ENCODE measurements at regions not wholly inside any gene's neighbourhood (a gene's known extent, or its start where the extent isn't known, plus 50 kb on each side); places are given as distances from the start of the nearest gene placed in this dataset.

GRCh38 chr17:65477600-65477999, 83.8 kb downstream of the AXIN2 start:
- Histone ChIP-seq H3K27ac (no peak overlapping the region), H3K4me3 (no peak overlapping the region), H3K36me3 (no peaks in the 10 kb centered on the region), H3K27me3 (no peaks in the 10 kb centered on the region), H3K9me3 (no peaks in the 10 kb centered on the region), H3K4me1 (no peaks in the 10 kb centered on the region)
- TF ChIP-seq POLR2AphosphoS5 (IDR thresholded peaks at IDR 0.05) (no peak), POLR2A (IDR thresholded peaks at IDR 0.05) (no peak)
- TF ChIP-seq, protein P1, sequence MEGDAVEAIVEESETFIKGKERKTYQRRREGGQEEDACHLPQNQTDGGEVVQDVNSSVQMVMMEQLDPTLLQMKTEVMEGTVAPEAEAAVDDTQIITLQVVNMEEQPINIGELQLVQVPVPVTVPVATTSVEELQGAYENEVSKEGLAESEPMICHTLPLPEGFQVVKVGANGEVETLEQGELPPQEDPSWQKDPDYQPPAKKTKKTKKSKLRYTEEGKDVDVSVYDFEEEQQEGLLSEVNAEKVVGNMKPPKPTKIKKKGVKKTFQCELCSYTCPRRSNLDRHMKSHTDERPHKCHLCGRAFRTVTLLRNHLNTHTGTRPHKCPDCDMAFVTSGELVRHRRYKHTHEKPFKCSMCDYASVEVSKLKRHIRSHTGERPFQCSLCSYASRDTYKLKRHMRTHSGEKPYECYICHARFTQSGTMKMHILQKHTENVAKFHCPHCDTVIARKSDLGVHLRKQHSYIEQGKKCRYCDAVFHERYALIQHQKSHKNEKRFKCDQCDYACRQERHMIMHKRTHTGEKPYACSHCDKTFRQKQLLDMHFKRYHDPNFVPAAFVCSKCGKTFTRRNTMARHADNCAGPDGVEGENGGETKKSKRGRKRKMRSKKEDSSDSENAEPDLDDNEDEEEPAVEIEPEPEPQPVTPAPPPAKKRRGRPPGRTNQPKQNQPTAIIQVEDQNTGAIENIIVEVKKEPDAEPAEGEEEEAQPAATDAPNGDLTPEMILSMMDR (IDR thresholded peaks at IDR 0.05) = no peak
- intact Hi-C loops (cut with DNase I; ENCODE audit: low total_unique reads) = no loop called here
- no peak for DNase-seq (ENCODE audit: low spot score in 2 of 2)

GRCh38 chr17:65474660-65475059, 86.8 kb downstream of the AXIN2 start:
- Histone ChIP-seq H3K9me3 (no peaks in the 10 kb centered on the region), H3K36me3 (no peaks in the 10 kb centered on the region), H3K27ac (no peak overlapping the region), H3K4me3 (no peak overlapping the region), H3K4me1 (no peaks in the 10 kb centered on the region), H3K27me3 (no peaks in the 10 kb centered on the region)
- no peak for DNase-seq (ENCODE audit: low spot score in 2 of 2)
- intact Hi-C loops (cut with DNase I; ENCODE audit: low total_unique reads) = no loop called here
- TF ChIP-seq, protein P1 (IDR thresholded peaks at IDR 0.05) = no peak
- TF ChIP-seq POLR2AphosphoS5 (IDR thresholded peaks at IDR 0.05) (no peak), POLR2A (IDR thresholded peaks at IDR 0.05) (no peak)

- intact Hi-C loops (cut with DNase I; ENCODE audit: low total_unique reads) = no loop called here
- H3K36me3 ChIP-seq = no peaks in the 10 kb centered on the region
- H3K4me1 ChIP-seq = no peaks in the 10 kb centered on the region
- DNase-seq (ENCODE audit: low spot score in 2 of 2) = no peak
- H3K27me3 ChIP-seq = no peaks in the 10 kb centered on the region
- no peak overlapping the region for H3K27ac ChIP-seq
- TF ChIP-seq POLR2AphosphoS5 (IDR thresholded peaks at IDR 0.05) (no peak), POLR2A (IDR thresholded peaks at IDR 0.05) (no peak)
- TF ChIP-seq, protein P1 (IDR thresholded peaks at IDR 0.05) = no peak
- H3K4me3 ChIP-seq = no peak overlapping the region
- no peaks in the 10 kb centered on the region for H3K9me3 ChIP-seq
Observed at GRCh38 chr17:65473985-65474384, 87.5 kb downstream of the AXIN2 start.

- H3K9me3 ChIP-seq = no peaks in the 10 kb centered on the region
- H3K27ac ChIP-seq = no peak overlapping the region
- no peaks in the 10 kb centered on the region for H3K27me3 ChIP-seq
- intact Hi-C loops (cut with DNase I; ENCODE audit: low total_unique reads) = no loop called here
- no peaks in the 10 kb centered on the region for H3K36me3 ChIP-seq
- TF ChIP-seq POLR2A (IDR thresholded peaks at IDR 0.05) (no peak), POLR2AphosphoS5 (IDR thresholded peaks at IDR 0.05) (no peak)
- H3K4me3 ChIP-seq = no peak overlapping the region
- no peaks in the 10 kb centered on the region for H3K4me1 ChIP-seq
- no peak for DNase-seq (ENCODE audit: low spot score in 2 of 2)
Observed at GRCh38 chr17:65473363-65473762, 88.1 kb downstream of the AXIN2 start.

DNA sequence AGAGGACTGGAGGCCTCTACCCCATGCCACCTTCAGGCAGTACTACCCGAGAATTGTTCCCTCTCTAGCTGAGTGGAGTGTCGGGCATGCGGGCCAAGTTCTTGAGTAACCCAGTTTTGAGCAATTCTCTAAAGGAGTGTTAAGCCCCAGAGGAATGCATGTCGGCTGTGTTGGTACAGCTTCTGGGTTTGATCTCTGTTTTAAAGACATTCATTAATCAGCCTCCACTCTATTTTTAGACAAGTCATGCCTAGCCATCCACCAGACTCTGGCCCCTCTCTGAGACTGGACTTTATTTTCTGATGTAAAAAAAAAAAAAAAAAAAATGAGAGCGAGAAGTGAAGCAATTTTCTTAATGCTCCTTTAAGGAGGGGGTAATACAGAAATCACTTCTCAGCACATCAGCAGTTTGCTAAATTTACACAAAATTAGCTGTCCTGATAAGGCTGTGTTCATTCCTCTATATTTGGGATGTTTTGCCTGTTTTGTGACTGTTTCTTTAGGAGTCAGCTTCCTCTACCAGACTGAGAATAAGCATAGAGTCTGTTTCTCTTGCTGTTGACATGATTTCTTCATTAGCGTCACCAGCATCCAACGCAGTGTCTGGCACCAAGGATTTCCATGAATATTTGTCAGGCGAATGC, 88.7 kb downstream of the AXIN2 start:
- H3K4me1 ChIP-seq = no peaks in the 10 kb centered on the region
- DNase-seq (ENCODE audit: low spot score in 2 of 2) = peak in 1 of 2 donors; percentile 43
- H3K4me3 ChIP-seq = no peak overlapping the region
- H3K27me3 ChIP-seq = no peaks in the 10 kb centered on the region
- H3K27ac ChIP-seq = no peak overlapping the region
- H3K36me3 ChIP-seq = no peaks in the 10 kb centered on the region
- H3K9me3 ChIP-seq = no peaks in the 10 kb centered on the region
- intact Hi-C loops (cut with DNase I; ENCODE audit: low total_unique reads) = loop anchor here (1.0 kb wide), 1 partner anchor 34 kb away; no protein-coding TSS in a partner anchor
- TF ChIP-seq POLR2A (IDR thresholded peaks at IDR 0.05) (no peak), POLR2AphosphoS5 (IDR thresholded peaks at IDR 0.05) (no peak)
- TF ChIP-seq, protein P1 (IDR thresholded peaks at IDR 0.05) = no peak

All from breast epithelium (tissue), 4 donors.